ENCODE measurements at regions not wholly inside any gene's neighbourhood (a gene's known extent, or its start where the extent isn't known, plus 50 kb on each side); places are given as distances from the start of the nearest gene placed in this dataset.

GRCh38 chr4:62740296-62740695, 1540.2 kb downstream of the ADGRL3 start:
- Histone ChIP-seq H3K36me3 (ENCODE audit: control insufficient read depth, insufficient read depth, low read length) (no peaks in the 10 kb centered on the region), H4K8ac (ENCODE audit: low read depth in 2 of 2, low read length in 2 of 2) (no peak overlapping the region), H4K91ac (ENCODE audit: insufficient read depth, low read depth, low read length) (no peak overlapping the region), H3K27ac (ENCODE audit: insufficient read depth, low read length) (no peak overlapping the region), H3K4me1 (ENCODE audit: control insufficient read depth, insufficient read depth, low read length) (no peaks in the 10 kb centered on the region), H2AK9ac (replicated peaks; ENCODE audit: low read depth, low read length, poor library complexity) (no peak overlapping the region), H2AFZ (replicated peaks; ENCODE audit: low read length, poor library complexity) (no peak overlapping the region), H3K4me2 (ENCODE audit: low read depth, low read length) (no peak overlapping the region), H2BK120ac (ENCODE audit: low read depth, low read length) (no peak overlapping the region), H3K9me3 (ENCODE audit: control insufficient read depth, insufficient read depth, low read length) (0 out of 2 replicates have a peak, but pooled peaks cover 2% of the 10 kb centered on the region), H4K20me1 (ENCODE audit: insufficient read depth, low read length) (no peaks in the 10 kb centered on the region), H3K79me1 (ENCODE audit: low read depth in 1 of 2, low read length in 2 of 2) (no peaks in the 10 kb centered on the region), H2BK15ac (ENCODE audit: low read depth, low read length) (no peak overlapping the region), H3K27me3 (ENCODE audit: control insufficient read depth, insufficient read depth, low read length) (no peaks in the 10 kb centered on the region), H2BK5ac (ENCODE audit: low read depth, low read length, poor library complexity, severe bottlenecking) (no peak overlapping the region), H3K4me3 (ENCODE audit: insufficient read depth, low read depth, low read length) (no peak overlapping the region), H2BK20ac (ENCODE audit: low read depth, low read length) (no peak overlapping the region), H3K56ac (ENCODE audit: extremely low read depth, insufficient read depth, low read length) (no peak overlapping the region), H4K5ac (ENCODE audit: low read depth, low read length) (no peak overlapping the region), H3K14ac (replicated peaks; ENCODE audit: low read depth, low read length) (no peak overlapping the region), H3K23ac (ENCODE audit: low read depth, low read length) (no peak overlapping the region), H3K9ac (ENCODE audit: low read depth, low read length) (no peak overlapping the region), H2AK5ac (ENCODE audit: low read depth, low read length) (no peak overlapping the region), H3K9me1 (ENCODE audit: insufficient read depth, low read length) (no peaks in the 10 kb centered on the region), H3K18ac (ENCODE audit: low read depth, low read length) (no peak overlapping the region), H3K4ac (ENCODE audit: low read depth, low read length) (no peak overlapping the region)
- CTCF ChIA-PET: no interaction called here
- no TSS peak for BruUV-seq (replicated peaks)
- POLR2A ChIA-PET (ENCODE audit: unreplicated experiment): no interaction called here
- no CpG with 5 or more reads among the region's 6 CpGs for WGBS, 2 experiments (ENCODE audit: extremely low coverage in 2 of 2, insufficient read length in 1 of 2)
- in situ Hi-C loops (cut with MboI; ENCODE audit: low sequenced_read_pairs) (no loop called here), dilution Hi-C loops (cut with HindIII; ENCODE audit: low sequenced_read_pairs, unreplicated experiment) (no loop called here), intact Hi-C loops (cut with micrococcal nuclease) (no loop called here)
- no peak for TF ChIP-seq RCOR1 (IDR thresholded peaks at IDR 0.05; ENCODE audit: insufficient replicate concordance, low read length)
- no peak for TF ChIP-seq CHD1 (IDR thresholded peaks at IDR 0.05; ENCODE audit: low read depth, low read length)
- TF ChIP-seq CEBPB (IDR thresholded peaks at IDR 0.05; ENCODE audit: low read depth, low read length): peak; percentile 61
- no peak for TF ChIP-seq USF2 (IDR thresholded peaks at IDR 0.05; ENCODE audit: low read depth, low read length)
- no peak for DNase-seq
- no peak for ATAC-seq (ENCODE audit: low read depth)

Data from IMR-90 (cell line).